Loucy (cell line): ENCODE measurements at regions not wholly inside any gene's neighbourhood (a gene's known extent, or its start where the extent isn't known, plus 50 kb on each side); places are given as distances from the start of the nearest gene placed in this dataset.

Source experiments
- H2AFZ ChIP-seq: fragments of 200-600 bp; sonication (generic); 2 replicates; pipeline ENCODE4 v1.6.0; 2016; ENCODE audit warnings: antibody characterized with exemption, mild to moderate bottlenecking, low read length, moderate library complexity
- H3F3A ChIP-seq: fragments of 200-600 bp; 2 replicates; pipeline ENCODE4 v1.6.0; 2016; ENCODE audit warnings: antibody characterized with exemption, low read depth, mild to moderate bottlenecking
- H3K27me3 ChIP-seq: fragments of 200-600 bp; sonication (generic); 2 replicates; pipeline ENCODE4 v1.6.1; 2014; ENCODE audit warnings: low read length, mild to moderate bottlenecking; ENCODE audit not compliant: insufficient read depth, poor library complexity, severe bottlenecking
- H3K36me3 ChIP-seq: fragments of 200-600 bp; sonication (generic); 2 replicates; pipeline ENCODE4 v1.6.1; 2016; ENCODE audit warnings: low read length; ENCODE audit not compliant: insufficient read depth
- H3K4me1 ChIP-seq: fragments of 200-600 bp; sonication (generic); 2 replicates; pipeline ENCODE4 v1.5.1; 2014; ENCODE audit warnings: low read length, mild to moderate bottlenecking; ENCODE audit not compliant: insufficient read depth, poor library complexity, severe bottlenecking
- H3K4me2 ChIP-seq: fragments of 200-600 bp; sonication (generic); 2 replicates; pipeline ENCODE4 v1.6.0; 2014; ENCODE audit warnings: antibody characterized with exemption, low read length, low read depth, mild to moderate bottlenecking; ENCODE audit not compliant: poor library complexity, severe bottlenecking
- H3K4me3 ChIP-seq: fragments of 200-600 bp; sonication (generic); 2 replicates; pipeline ENCODE4 v1.5.1; 2014; ENCODE audit warnings: low read length, mild to moderate bottlenecking, mixed read lengths; ENCODE audit not compliant: poor library complexity, severe bottlenecking
- H3K79me2 ChIP-seq: fragments of 200-600 bp; sonication (generic); 2 replicates; pipeline ENCODE4 v1.6.1; 2014; ENCODE audit warnings: low read length; ENCODE audit not compliant: insufficient read depth
- H3K9ac ChIP-seq: fragments of 200-600 bp; sonication (generic); 2 replicates; pipeline ENCODE4 v1.6.0; 2014; ENCODE audit warnings: mild to moderate bottlenecking, low read depth, low read length, moderate library complexity; ENCODE audit not compliant: poor library complexity, severe bottlenecking
- H3K9me2 ChIP-seq: fragments of 200-600 bp; sonication (generic); replicated peaks from 2 replicates; pipeline ENCODE4 v1.6.1; 2016; ENCODE audit warnings: low read depth, low read length, mixed read lengths
- H3K9me3 ChIP-seq: fragments of 200-600 bp; sonication (generic); 2 replicates; pipeline ENCODE4 v1.6.1; 2014; ENCODE audit warnings: mild to moderate bottlenecking, antibody characterized with exemption, low read length, low read depth; ENCODE audit not compliant: insufficient read depth
- H4K20me1 ChIP-seq: fragments of 200-600 bp; sonication (generic); 2 replicates; pipeline ENCODE4 v1.6.0; 2014; ENCODE audit warnings: antibody characterized with exemption, low read length, mild to moderate bottlenecking; ENCODE audit not compliant: insufficient read depth, poor library complexity, severe bottlenecking
- CTCF ChIP-seq: fragments of 200-600 bp; sonication (generic); conservative IDR thresholded peaks from 2 replicates; pipeline ENCODE4 v1.5.1; 2014; ENCODE audit warnings: mild to moderate bottlenecking, antibody characterized with exemption, low read length
- EZH2phosphoT487 ChIP-seq: fragments of 200-600 bp; IDR thresholded peaks from 2 replicates; pipeline ENCODE4 v1.6.1; 2018; ENCODE audit warnings: antibody characterized with exemption, mild to moderate bottlenecking, moderate library complexity, borderline replicate concordance

GRCh38 chr6:74319292-74319691 is 623.3 kb downstream of the CD109 start:
- no peak overlapping the region for H2AFZ ChIP-seq
- H4K20me1 ChIP-seq, result no peaks in the 10 kb centered on the region
- no peak overlapping the region for H3K4me2 ChIP-seq
- no peaks in the 10 kb centered on the region for H3K27me3 ChIP-seq
- H3K36me3 ChIP-seq, result no peaks in the 10 kb centered on the region
- no peaks in the 10 kb centered on the region for H3K4me1 ChIP-seq
- no peaks in the 10 kb centered on the region for H3F3A ChIP-seq
- H3K9me3 ChIP-seq, result no peaks in the 10 kb centered on the region
- no peaks in the 10 kb centered on the region for H3K79me2 ChIP-seq
- no peak overlapping the region for H3K4me3 ChIP-seq
- no peak for TF ChIP-seq CTCF
- TF ChIP-seq EZH2phosphoT487, result no peak
- no peaks in the 10 kb centered on the region; the same call in 1 of the 2 replicates for H3K9me2 ChIP-seq
- no peak overlapping the region for H3K9ac ChIP-seq

- Histone ChIP-seq H3F3A (no peaks in the 10 kb centered on the region), H3K9ac (no peak overlapping the region), H3K9me3 (no peaks in the 10 kb centered on the region), H4K20me1 (no peaks in the 10 kb centered on the region), H3K27me3 (no peaks in the 10 kb centered on the region), H3K4me2 (no peak overlapping the region), H3K79me2 (no peaks in the 10 kb centered on the region), H2AFZ (no peak overlapping the region), H3K4me3 (no peak overlapping the region), H3K36me3 (no peaks in the 10 kb centered on the region), H3K4me1 (no peaks in the 10 kb centered on the region), H3K9me2 (no peaks in the 10 kb centered on the region; the same call in 1 of the 2 replicates)
- TF ChIP-seq CTCF, result no peak
- no peak for TF ChIP-seq EZH2phosphoT487
Measured at GRCh38 chr6:74318738-74319137, 622.7 kb downstream of the CD109 start.

- no peaks in the 10 kb centered on the region for H4K20me1 ChIP-seq
- TF ChIP-seq EZH2phosphoT487 (no peak), CTCF (no peak)
- H3K4me3 ChIP-seq, result no peak overlapping the region
- H3K79me2 ChIP-seq, result no peaks in the 10 kb centered on the region
- no peaks in the 10 kb centered on the region for H3K4me1 ChIP-seq
- no peak overlapping the region for H2AFZ ChIP-seq
- H3F3A ChIP-seq, result no peaks in the 10 kb centered on the region
- no peaks in the 10 kb centered on the region for H3K9me3 ChIP-seq
- no peaks in the 10 kb centered on the region for H3K9me2 ChIP-seq
- H3K9ac ChIP-seq, result no peak overlapping the region
- H3K4me2 ChIP-seq, result no peak overlapping the region
- H3K36me3 ChIP-seq, result no peaks in the 10 kb centered on the region
- no peaks in the 10 kb centered on the region for H3K27me3 ChIP-seq
Measured at GRCh38 chr6:74312081-74312480, 616.1 kb downstream of the CD109 start.
